ENCODE measurements at regions not wholly inside any gene's neighbourhood (a gene's known extent, or its start where the extent isn't known, plus 50 kb on each side); places are given as distances from the start of the nearest gene placed in this dataset.
"Not testable (repeated sequence)": the region's sequence is repeated elsewhere in the genome, so short reads cannot be mapped to it uniquely, and the experiment has no call there.

GRCh38 chr1:30526652-30527345 lies 196.6 kb downstream of the MATN1 start:
- DNase-seq = no peak

DNA sequence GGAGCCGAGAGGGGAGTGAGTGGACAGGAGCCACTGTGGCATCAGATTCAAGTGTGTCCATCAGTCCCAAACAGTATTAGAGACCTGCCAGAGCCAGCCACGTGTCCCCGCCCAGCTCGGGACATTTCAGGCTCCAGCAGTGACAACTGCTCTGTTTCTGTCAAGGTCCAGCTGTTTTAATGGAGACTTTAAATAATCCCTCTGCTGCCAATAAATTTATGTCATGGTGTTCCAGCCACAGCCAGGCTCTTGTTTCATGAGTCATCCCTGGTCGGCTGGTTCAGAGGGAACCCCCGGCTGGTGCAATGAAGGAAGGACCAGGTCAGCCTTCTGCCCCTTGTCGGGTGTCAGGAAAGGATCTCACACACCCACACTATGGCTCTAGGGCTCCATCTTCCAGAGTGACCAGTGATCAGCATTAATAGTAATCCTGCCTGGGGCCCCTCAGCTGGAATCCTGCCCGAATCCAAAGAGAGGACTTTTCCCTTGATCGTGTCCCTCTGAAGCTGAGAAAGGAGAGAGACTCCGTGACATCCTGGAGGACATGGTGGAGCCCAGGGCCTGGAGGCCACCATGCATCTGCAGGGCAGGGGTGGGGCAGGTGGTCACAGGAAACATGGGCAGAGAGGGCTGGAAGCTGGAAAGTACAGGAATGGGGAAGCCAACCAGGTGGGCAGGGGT lies 197.3 kb downstream of the MATN1 start:
- DNase-seq = peak; percentile 76

DNA sequence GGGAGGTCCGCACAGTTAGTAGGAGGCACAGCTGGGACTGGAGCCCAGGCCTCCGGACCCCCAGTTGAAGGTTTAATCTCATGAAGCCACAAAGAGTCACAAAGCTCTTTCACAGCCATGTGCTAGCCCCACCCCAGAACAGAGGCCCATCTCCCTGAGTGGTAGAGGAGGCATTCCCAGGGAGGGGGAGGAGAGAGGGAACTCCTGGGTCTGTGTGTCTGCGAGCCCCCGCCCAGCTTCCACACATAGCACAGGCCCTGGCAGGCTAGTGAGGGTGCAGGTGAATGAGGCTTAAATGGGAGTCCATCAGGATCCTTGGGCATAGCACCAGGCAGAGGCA lies 197.8 kb downstream of the MATN1 start:
- DNase-seq = no peak

GRCh38 chr1:30524840-30525617 lies 198.4 kb downstream of the MATN1 start:
- no peak for DNase-seq

DNA sequence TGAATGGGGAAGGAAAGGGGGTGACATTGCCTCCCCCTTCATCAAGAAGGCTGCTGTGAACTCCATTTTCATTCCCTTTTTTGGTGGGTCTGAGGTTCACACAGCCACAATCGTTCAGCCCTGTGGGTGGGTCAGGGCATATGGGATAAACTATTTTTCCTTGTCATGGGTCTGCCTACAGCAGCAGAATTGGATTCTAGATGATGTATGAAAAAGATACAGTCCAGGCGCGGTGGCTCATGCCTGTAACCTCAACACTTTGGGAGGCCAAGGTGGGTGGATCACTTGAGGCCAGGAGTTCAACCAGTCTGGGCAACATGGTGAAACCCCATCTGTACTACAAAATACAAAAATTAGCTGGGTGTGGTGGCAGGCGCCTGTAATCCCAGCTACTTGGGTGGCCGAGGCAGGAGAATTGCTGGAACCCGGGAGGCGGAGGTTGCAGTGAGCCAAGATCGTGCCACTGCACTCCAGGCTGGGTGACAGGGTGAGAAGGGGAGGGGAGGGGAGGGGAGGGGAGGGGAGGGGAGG lies 199.3 kb downstream of the MATN1 start:
- not testable (repeated sequence) for DNase-seq

- peak; percentile 92 for DNase-seq
Measured at GRCh38 chr1:30523055-30524020, 200.0 kb downstream of the MATN1 start.

DNA sequence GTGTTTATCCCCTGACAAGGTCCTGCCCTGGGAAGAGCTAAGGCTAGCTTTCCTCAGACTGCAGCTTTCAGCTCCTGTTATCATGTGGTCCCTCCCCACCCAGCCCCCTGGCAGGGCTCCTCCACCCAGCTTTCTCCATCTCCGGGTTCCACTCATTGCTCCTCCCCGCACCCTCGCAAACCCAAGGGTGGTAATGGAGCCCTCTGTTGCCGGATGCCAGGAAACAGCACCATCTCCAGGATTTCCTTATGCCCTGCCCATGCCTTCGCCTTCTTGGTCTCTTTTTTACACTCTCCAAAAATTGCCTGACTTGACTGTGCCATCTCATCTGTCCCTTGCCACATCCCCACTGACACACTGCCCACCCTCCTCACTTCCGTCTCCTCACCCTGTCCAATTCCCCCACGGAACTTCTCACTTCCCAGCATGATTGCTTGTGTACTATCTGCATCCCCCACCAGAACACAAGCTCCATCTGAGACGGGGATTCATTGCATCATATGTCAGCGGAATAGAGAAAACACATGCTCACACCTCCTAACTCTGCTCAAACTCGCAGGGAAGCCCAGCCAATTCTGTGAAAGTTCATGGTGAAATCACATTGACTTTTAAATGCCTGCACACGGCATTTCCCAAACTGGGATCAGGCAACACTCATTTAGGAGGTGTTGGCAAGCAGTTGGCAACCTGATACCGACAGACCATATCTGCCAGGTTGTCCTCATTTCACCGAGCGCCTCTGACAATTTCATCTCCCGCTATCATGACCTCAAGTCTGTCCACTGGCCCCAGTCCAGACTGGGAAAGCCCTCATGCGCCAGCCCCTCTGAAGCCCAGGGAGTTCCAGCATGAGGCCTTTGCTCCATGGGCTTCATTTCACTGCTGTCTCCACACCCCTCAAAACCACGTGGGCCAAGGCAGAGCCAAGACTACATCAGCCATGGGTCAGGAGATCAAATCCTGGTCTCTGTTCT lies 201.1 kb downstream of the MATN1 start:
- peak; percentile 84 for DNase-seq

- DNase-seq = no peak
Measured at GRCh38 chr1:30521261-30521865, 202.0 kb downstream of the MATN1 start.

DNA sequence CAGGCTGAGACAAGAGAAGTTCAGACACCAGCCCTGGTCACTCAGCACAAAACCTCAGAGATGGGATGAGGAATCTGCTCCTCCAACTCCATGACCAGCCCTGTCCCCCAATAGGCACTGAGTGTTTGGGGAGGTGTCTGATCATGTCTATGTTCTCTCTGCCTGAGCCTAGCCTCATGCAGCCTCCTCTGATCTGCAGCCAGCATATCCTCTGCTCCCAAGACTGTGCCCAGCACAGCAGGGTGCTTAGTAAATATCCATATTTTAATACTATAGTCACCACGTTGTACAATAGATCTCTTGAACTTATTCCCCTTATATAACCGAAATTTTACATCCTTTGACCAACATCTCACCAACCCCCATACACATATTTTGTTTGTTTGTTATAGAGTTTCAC lies 202.9 kb downstream of the MATN1 start:
- DNase-seq = no peak

- no peak for DNase-seq
Measured at GRCh38 chr1:30519201-30519763, 204.1 kb downstream of the MATN1 start.

GRCh38 chr1:30518696-30519095 lies 204.7 kb downstream of the MATN1 start:
- no peak for DNase-seq

GRCh38 chr1:30518186-30518585 lies 205.2 kb downstream of the MATN1 start:
- no peak for DNase-seq

DNA sequence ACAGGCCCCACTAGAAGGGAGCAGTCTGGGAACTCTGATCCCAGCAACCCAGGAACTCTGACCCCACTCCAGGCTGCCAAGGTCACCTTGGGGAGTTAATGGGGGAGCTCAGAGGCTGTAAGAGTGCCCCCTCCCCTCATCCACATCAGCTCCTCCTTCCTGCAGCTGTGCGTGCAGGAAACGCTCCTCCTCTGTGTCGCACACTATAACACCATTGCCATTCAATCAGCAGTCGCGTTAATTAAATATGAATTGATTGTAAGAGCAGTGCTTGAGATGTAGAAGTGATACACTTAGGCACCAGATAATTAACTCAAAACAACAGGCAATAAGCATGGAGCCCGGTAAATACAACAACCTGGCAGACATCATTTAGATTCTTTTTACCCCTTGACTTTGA lies 205.7 kb downstream of the MATN1 start:
- not testable (repeated sequence) for DNase-seq

- DNase-seq = not testable (repeated sequence)
Measured at GRCh38 chr1:30517241-30517640, 206.1 kb downstream of the MATN1 start.

- no peak for DNase-seq
Measured at GRCh38 chr1:30516485-30516858, 206.9 kb downstream of the MATN1 start.

DNA sequence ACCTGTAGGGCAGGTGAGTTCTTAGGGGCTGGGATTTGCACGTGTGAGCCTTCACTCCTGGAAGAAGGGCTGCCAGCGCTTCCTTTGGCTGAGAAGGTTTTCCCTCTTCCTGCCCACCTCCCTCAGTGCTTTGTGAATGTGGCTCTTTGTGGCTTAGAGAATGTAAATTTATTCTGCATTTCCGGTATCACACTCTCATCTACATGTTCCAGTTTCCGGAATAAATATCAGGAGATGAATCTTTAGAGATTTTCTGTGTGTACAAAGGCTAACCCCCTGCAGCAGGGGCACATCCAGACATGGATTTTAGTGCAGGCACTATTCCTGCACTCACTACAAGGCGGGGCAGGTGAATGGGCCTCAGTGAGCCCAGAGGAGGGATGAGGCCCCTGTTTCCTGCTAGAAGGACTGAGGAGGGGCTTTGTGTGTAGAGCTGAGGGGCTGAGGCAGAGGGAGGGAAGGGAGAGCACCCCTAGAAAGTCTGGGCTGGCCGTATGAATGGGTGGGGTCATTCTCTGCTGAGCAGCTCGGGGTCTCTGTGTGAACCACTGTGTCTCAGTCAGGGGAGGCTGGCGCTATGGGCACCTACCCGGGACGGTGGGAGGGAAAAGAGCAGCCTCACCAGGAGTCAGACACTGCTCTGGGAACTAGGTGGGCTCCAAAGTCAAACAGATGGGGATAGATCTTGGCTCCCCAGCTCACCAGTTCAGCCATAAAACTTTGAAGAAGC lies 207.5 kb downstream of the MATN1 start:
- DNase-seq = no peak

DNA sequence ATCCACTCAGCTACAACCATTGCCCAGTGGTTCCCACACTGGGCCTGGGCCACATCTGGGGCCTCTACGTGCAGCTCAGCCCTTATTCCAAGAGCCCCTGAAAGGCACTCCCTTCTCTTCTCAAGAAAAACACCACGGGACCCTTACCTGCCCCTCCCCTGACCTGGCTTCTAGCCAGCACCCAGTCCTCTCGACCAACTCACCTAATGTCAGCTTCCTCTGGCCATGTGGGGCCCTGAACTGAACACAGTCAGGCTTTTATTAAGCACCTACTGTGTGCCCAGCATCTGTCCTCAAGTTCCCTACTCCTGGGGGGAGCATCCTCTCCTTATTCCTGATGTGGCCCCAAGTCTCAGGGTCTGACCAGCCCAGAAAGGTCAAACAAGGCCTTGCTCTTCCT lies 208.4 kb downstream of the MATN1 start:
- DNase-seq = no peak

DNA sequence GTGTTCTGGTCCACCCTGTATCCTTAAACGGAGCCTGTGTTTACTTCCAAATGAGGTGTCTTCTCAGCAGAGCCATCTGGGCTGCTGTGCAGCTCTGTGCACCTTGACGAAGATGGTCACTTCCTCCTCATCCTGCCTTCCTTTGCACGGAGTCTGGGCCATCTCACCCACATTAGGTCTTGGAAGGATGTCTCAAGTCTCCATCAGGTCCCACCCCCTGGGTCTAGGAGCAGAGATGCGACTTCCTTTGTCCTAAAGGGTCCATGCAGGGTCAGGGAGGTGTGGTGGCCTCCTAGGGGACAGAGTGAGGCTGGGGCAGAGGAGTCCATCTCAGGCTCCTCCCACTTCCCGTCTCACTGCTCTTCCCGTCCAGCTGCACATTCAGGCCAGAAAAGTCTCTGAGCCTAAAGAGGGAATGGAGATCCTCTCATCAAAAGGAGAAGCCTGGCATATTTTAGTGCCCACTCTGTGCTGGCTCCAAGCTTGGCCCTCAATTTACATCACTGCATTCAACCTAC lies 209.2 kb downstream of the MATN1 start:
- DNase-seq = no peak
